ENCODE measurements at regions not wholly inside any gene's neighbourhood (a gene's known extent, or its start where the extent isn't known, plus 50 kb on each side); places are given as distances from the start of the nearest gene placed in this dataset.
"Not testable (repeated sequence)": the region's sequence is repeated elsewhere in the genome, so short reads cannot be mapped to it uniquely, and the experiment has no call there.

DNA sequence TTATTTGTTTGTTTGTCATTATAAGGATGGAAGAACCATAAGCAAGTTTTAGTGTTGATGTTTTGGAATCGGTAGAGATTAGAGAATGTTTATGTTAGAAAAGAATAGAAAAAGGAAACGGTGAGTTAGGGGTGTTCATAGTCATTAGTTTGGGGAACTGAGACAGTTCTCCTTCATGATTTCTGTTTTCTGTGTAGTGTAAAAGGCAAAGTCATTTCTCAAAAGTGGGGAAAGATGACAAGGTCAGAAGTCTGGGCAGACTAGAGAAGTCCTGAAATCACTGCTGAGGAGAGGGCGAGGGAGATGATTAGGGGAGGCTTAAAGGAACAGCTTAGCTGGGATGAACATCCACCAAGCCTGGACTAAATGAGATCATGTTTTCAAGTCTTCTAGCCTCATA is 498.9 kb downstream of the TTLL7 start:
- Histone ChIP-seq H3K36me3 (no peaks in the 10 kb centered on the region), H3K27me3 (no peaks in the 10 kb centered on the region)

DNA sequence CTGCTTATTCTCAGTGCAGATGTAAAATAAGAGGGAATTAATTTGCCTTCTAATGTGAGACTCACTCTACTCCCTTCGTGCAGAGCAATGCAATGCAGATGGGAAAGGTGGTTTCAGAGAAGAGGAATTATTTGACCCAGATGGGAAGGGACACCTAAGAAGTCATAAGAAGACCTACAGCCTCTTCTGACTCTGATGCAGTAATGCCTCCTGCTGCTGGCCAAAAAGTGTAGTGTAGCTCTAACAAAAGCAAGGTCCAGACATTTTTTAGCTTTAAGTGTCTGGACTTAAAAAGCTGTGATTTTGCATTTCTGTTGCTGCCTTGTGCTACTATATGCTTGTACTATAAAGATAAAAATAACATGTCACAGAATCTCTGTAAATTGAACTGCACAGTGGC is 501.4 kb downstream of the TTLL7 start:
- 89% methylated on average over 1 of the region's 1 CpG for WGBS
- no peak for DNase-seq (ENCODE audit: low spot score in 2 of 2)
- H3K4me1 ChIP-seq = peaks cover 5% of the 10 kb centered on the region
- no peak overlapping the region for H3K27ac ChIP-seq
- TF ChIP-seq, protein P1, sequence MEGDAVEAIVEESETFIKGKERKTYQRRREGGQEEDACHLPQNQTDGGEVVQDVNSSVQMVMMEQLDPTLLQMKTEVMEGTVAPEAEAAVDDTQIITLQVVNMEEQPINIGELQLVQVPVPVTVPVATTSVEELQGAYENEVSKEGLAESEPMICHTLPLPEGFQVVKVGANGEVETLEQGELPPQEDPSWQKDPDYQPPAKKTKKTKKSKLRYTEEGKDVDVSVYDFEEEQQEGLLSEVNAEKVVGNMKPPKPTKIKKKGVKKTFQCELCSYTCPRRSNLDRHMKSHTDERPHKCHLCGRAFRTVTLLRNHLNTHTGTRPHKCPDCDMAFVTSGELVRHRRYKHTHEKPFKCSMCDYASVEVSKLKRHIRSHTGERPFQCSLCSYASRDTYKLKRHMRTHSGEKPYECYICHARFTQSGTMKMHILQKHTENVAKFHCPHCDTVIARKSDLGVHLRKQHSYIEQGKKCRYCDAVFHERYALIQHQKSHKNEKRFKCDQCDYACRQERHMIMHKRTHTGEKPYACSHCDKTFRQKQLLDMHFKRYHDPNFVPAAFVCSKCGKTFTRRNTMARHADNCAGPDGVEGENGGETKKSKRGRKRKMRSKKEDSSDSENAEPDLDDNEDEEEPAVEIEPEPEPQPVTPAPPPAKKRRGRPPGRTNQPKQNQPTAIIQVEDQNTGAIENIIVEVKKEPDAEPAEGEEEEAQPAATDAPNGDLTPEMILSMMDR (IDR thresholded peaks at IDR 0.05) = no peak
- TF ChIP-seq POLR2A (IDR thresholded peaks at IDR 0.05) (no peak), EP300 (IDR thresholded peaks at IDR 0.05) (no peak)
- H3K36me3 ChIP-seq = no peaks in the 10 kb centered on the region
- no peak overlapping the region for H3K4me3 ChIP-seq
- H3K27me3 ChIP-seq = no peaks in the 10 kb centered on the region
- no peaks in the 10 kb centered on the region for H3K9me3 ChIP-seq

More for the DNA sequence above, 498.9 kb downstream of the TTLL7 start:
- H3K4me3 ChIP-seq = no peak overlapping the region
- TF ChIP-seq POLR2AphosphoS5 (IDR thresholded peaks at IDR 0.05) (no peak), EP300 (IDR thresholded peaks at IDR 0.05) (no peak), POLR2A (IDR thresholded peaks at IDR 0.05) (no peak)
- TF ChIP-seq, protein P1 (IDR thresholded peaks at IDR 0.05) = no peak
- no peaks in the 10 kb centered on the region for H3K9me3 ChIP-seq
- WGBS = 91% methylated on average over 3 of the region's 3 CpGs
- DNase-seq (ENCODE audit: low spot score in 2 of 2) = no peak
- H3K4me1 ChIP-seq = peaks cover 5% of the 10 kb centered on the region
- no peak overlapping the region for H3K27ac ChIP-seq

DNA sequence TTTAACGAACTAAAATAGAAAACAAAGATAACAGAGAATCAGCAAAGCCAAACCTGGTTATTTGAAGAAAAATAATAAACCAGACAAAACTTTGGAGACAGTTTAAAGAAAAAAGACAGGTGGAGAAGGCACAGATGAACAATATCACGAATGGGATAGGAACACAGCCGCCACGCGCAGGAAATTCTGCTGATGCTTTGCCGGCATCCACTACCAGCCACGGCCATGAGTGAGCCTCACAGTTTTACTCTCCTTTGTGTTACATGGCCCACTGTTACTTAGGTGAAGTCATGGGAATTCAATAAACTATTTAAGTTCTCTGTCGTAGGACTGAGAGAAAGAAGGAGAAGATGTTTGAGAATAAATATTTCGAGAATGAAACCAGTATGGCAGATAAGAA is 503.4 kb downstream of the TTLL7 start:
- DNase-seq (ENCODE audit: low spot score in 2 of 2) = no peak
- H3K9me3 ChIP-seq = no peaks in the 10 kb centered on the region
- no peaks in the 10 kb centered on the region for H3K36me3 ChIP-seq
- no peak overlapping the region for H3K27ac ChIP-seq
- 94% methylated on average over 9 of the region's 9 CpGs for WGBS
- no peak overlapping the region for H3K4me3 ChIP-seq
- H3K27me3 ChIP-seq = no peaks in the 10 kb centered on the region
- no peaks in the 10 kb centered on the region for H3K4me1 ChIP-seq
- TF ChIP-seq POLR2A (IDR thresholded peaks at IDR 0.05) (no peak), EP300 (IDR thresholded peaks at IDR 0.05) (no peak), POLR2AphosphoS5 (IDR thresholded peaks at IDR 0.05) (no peak)
- TF ChIP-seq, protein P1 (IDR thresholded peaks at IDR 0.05) = no peak

DNA sequence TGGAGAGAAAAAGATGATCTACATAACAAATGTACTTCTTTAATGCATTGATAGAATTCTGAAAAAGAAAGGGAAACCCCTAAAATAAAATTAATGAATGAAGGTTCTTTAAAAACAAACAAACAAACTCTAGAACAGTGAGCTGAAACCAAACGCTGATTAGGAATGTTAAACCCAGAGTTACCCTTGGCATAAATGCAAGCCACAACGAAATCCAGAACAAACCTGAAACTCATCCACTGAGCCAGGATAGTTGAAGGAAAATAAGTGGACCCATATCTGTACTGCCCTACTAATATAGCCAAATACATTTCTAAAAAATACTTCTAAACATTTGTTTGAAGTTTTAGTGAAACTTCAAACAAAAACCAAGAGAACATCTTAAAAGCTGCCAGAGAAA is 505.3 kb downstream of the TTLL7 start:
- TF ChIP-seq POLR2AphosphoS5 (IDR thresholded peaks at IDR 0.05) = no peak
- no peak for TF ChIP-seq POLR2A (IDR thresholded peaks at IDR 0.05)
- TF ChIP-seq EP300 (IDR thresholded peaks at IDR 0.05) = no peak
- H3K4me1 ChIP-seq = no peaks in the 10 kb centered on the region
- H3K27ac ChIP-seq = no peak overlapping the region
- H3K36me3 ChIP-seq = no peaks in the 10 kb centered on the region
- no peaks in the 10 kb centered on the region for H3K9me3 ChIP-seq
- DNase-seq (ENCODE audit: low spot score in 2 of 2) = no peak
- WGBS = 39% methylated on average over 2 of the region's 2 CpGs
- H3K27me3 ChIP-seq = no peaks in the 10 kb centered on the region
- no peak overlapping the region for H3K4me3 ChIP-seq

DNA sequence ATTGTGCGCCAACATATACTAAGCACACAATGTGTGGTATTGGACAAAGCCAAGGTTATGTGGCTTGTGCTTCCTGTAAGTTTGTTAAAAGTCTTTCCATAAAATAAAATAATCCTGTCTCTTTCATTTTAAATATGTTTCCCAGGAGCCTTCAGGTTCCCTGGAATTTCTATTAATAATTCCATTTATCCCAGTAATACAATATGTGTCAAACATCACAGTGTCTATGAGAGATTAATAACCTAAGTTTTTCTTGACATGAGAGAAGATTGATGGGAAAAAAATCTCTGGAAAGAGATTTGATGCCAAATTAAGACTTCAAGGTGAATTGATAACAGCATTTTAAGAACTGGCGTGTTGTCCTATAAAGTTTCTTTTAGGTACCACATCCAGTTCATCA is 507.0 kb downstream of the TTLL7 start:
- Histone ChIP-seq H3K36me3 (no peaks in the 10 kb centered on the region), H3K27me3 (no peaks in the 10 kb centered on the region), H3K27ac (no peak overlapping the region), H3K9me3 (no peaks in the 10 kb centered on the region), H3K4me1 (no peaks in the 10 kb centered on the region), H3K4me3 (no peak overlapping the region)
- WGBS = 95% methylated on average over 2 of the region's 2 CpGs
- TF ChIP-seq POLR2AphosphoS5 (IDR thresholded peaks at IDR 0.05) (no peak), POLR2A (IDR thresholded peaks at IDR 0.05) (no peak), EP300 (IDR thresholded peaks at IDR 0.05) (no peak)
- TF ChIP-seq, protein P1 (IDR thresholded peaks at IDR 0.05) = no peak
- DNase-seq (ENCODE audit: low spot score in 2 of 2) = no peak

DNA sequence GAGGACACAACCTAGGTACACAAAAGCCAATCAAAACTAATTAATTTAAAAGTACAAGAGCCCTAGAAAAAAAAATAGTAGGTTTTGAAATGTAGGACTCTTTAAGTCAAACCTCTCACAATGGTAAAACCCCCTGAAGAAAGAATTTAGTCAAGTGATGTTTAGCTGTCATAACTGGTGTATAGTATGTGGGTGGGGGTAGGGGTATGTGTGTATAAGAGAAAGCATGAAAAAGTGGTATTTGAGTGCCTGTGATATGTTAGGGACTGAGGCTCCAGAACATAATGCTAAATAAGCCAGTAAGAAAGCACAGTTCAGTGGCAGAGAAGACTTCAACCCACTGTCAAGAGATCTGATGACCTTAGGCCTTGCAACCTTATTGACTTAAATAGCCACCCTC is 507.9 kb downstream of the TTLL7 start:
- TF ChIP-seq POLR2A (IDR thresholded peaks at IDR 0.05) (no peak), EP300 (IDR thresholded peaks at IDR 0.05) (no peak), POLR2AphosphoS5 (IDR thresholded peaks at IDR 0.05) (no peak)
- TF ChIP-seq, protein P1 (IDR thresholded peaks at IDR 0.05) = no peak
- no peak overlapping the region for H3K27ac ChIP-seq
- no peaks in the 10 kb centered on the region for H3K9me3 ChIP-seq
- no peaks in the 10 kb centered on the region for H3K4me1 ChIP-seq
- no peak for DNase-seq (ENCODE audit: low spot score in 2 of 2)
- no peaks in the 10 kb centered on the region for H3K27me3 ChIP-seq
- no peak overlapping the region for H3K4me3 ChIP-seq
- H3K36me3 ChIP-seq = no peaks in the 10 kb centered on the region

DNA sequence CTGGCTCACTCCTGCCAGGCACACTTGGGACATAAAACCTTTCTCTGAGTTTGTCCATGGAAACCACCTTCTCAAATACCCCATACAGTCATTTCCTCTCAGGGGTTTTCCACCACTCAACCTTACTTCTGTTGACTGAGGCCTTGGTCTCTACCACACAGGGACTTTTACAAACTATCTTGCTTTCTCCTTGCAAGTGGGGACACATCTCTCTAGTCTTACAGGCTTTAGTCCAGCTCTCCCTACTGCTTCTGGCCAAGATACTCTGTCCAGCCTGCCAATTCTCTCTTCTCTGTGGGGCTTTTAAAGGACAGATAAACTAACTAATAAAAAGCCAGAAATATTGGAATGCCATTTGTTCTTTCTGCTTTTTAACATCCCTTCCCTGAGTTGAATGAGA is 510.8 kb downstream of the TTLL7 start:
- H3K9me3 ChIP-seq; H3K4me3 ChIP-seq; H3K27ac ChIP-seq; H3K27me3 ChIP-seq; H3K36me3 ChIP-seq; DNase-seq (ENCODE audit: low spot score in 2 of 2); H3K4me1 ChIP-seq: not testable (repeated sequence)

DNA sequence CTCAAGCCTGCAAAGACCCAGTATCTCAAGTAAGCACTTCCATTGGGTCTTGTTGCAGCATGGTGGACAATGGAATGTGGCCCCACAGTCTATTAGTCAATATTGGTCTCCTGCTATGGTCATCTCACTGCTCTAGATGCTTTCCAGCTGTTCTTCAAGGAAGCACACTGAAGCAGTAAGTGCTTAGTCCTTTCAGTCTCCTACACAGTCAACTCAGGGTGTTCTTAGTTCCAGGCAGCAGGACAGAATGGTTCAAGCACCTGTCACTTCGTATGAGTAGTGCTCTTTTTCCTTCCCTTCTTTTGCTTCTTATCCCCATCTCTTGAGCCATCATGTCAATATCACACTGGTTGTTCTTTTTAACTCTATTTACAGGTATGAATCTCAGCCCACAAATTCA is 511.5 kb downstream of the TTLL7 start:
- WGBS = 91% methylated on average over 1 of the region's 1 CpG
- not testable (repeated sequence) for H3K27me3 ChIP-seq; H3K36me3 ChIP-seq; DNase-seq (ENCODE audit: low spot score in 2 of 2); H3K9me3 ChIP-seq; H3K4me1 ChIP-seq; H3K27ac ChIP-seq; H3K4me3 ChIP-seq

Measured in suprapubic skin (tissue), 4 donors.